NOMO-1 treated with dmso at 0.1 percent for 144 hours (cell line): ENCODE measurements at regions not wholly inside any gene's neighbourhood (a gene's known extent, or its start where the extent isn't known, plus 50 kb on each side); places are given as distances from the start of the nearest gene placed in this dataset.
"Not testable (repeated sequence)": the region's sequence is repeated elsewhere in the genome, so short reads cannot be mapped to it uniquely, and the experiment has no call there.

Experiments used
- DNase-seq: peaks from one replicate; lab custom pipeline; 2025; ENCODE audit not compliant: unreplicated experiment; lab: John Stamatoyannopoulos, UW

DNA sequence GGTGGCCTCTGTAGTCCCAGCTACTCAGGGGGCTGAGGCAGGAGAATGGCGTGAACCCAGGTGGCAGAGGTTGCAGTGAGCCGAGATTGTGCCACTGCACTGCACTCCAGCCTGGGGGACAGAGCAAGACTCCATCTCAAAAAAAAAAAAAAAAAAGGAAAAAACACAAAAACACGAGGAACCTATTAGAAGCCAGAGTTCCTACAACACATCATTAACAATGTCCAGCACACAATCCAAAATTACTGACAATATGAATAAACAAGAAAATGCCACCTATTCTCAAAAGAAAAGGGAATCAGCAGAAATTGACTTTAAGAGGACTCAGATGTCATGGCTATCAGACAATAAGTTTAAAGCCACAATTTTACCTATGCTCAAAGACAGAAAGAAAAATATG lies 57.3 kb upstream of the HS3ST3A1 start:
- DNase-seq, result not testable (repeated sequence)

DNA sequence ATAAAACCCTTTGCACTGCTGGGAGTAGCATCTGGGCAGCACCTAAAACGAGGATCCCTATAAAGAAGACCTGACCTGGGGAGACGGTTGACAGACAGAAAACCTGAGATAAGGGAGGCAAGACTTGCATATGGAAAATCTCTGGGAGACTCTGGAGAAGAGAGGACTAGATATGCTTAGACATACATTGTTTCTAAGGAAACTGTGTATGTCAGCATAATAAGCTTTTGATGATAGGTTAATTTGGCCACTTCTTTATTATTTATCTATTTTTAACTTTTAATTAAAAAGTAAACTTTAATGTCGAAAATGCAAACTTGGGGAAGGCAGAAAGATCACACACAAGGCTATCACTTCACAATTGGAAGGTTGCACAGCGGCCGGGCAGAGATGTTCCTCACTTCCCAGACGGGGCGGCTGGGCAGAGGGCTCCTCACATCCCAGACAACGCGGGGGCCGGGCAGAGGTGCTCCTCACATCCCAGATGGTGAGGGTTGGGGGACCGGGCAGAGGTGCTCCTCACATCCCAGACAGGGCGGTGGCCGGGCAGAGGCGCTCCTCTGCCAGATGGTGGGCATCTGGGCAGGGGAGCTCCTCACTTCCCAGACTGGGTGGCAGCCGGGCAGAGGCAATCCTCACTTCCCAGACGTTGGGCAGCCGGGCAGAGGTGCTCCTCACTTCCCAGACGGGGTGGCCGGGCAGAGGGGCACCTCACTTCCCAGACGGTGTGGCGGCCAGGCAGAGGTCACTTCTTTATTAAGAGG lies 64.3 kb upstream of the HS3ST3A1 start:
- no peak for DNase-seq

DNA sequence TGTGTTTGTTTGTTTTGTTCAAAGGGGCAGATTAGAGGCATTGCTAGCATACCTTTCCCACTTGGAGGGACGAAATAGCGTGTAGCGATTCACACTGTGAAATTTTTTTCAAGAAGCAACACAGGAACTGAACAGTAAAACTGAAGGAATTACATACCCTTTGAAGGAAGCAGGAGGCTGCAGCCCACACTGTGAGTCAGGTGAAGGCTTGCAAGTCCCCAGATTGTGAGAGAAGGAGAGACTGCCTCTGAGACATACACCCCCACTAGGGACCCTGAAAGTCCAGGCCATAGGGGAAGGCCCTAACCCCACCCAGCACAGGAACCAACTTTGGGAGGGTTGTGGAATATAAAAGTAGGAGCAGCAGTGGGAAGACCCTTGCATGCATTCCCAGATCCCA lies 69.6 kb upstream of the HS3ST3A1 start:
- no peak for DNase-seq

DNA sequence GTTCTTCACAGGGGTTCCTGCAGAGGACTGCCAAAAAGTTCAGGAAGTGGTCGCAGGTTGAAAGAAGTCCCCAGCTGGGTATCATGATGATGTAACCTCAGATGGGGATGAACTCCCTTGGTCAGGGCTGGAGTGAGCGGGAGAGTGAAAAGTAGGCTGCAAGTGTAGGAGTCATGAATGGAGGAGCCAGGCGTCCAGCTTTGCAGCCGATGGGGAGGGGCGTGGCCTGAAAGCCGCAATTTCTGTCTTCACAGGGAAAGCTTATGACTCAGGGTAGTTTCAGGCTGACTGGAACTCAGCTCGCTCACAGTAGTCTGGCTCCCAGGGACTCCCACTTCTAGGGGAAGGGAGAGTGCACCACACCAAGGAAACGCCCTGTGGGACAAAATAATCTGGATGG lies 70.0 kb upstream of the HS3ST3A1 start:
- DNase-seq, result no peak

DNA sequence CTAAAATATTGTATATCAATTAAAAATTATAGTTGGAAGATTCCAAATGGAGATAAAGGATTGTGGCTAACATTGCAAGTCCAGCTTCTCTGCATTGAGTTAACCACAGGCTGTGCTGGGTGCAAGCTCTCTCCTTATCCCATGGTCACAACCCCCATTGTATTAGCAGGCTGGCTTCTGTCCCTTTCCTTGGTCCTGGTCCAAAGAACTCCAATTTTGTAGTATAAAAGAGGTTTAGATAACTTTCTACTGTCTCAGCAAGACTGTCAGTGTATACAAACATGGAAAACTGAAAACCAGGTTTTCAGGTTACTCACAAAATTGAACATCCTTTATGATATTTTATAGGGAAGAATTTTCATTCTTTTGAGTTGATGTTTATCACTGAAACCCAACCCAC lies 76.6 kb upstream of the HS3ST3A1 start:
- no peak for DNase-seq

DNA sequence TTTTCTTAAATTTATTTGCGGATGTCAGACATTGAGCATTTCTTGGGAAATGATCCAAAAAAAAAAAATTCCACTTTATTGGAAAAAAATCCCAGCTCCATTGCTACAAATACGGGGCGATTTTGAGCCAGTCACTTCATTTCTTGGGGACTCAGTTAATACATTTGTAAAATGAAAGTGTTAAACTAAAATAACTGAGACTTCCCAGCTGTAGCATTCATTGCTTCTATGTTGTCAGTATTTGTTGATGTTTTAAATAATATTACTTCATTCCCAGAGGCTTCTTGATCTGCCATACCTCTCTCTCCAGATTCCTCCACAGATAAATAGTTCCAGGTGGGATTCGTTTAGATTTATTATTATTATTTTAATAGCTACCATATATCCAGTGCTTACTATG lies 77.1 kb upstream of the HS3ST3A1 start:
- DNase-seq, result no peak

DNA sequence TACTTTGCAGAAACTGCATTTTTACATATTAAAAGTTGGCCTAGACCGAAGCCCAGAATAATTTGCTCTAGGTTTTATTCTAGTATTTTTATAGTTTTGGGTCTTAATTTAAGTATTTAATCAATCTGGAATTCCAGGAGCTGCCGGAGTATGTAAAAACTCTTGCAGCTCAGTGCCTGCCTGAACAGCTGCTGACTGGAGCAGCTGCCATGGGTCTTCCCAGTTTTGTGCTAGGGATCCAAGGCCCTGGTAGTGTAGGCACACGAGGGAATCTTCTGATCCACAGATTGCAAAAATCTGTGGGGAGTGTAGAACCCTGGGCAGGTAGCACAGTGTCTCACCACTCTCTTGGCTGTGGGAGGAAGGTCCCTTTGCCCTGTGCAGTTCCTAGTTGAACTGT lies 87.0 kb upstream of the HS3ST3A1 start:
- DNase-seq, result no peak

DNA sequence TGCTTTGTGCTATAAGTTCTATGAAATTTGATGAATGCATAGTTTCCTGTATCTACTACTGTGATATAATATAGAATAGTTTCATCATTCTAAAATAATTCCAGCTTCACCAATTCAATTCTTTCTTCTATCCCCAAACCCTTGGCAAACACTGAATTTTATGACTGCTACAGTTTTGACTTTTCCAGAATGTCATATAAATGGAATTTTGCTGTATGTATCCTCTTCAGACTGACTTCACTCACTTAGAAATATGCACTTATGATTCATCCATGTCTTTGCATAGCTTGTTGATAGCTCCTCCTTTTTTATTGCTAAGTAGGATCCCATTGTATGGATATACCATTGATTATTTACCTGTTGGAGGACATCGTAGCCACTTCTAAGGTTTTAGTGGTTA lies 89.1 kb upstream of the HS3ST3A1 start:
- DNase-seq, result no peak

DNA sequence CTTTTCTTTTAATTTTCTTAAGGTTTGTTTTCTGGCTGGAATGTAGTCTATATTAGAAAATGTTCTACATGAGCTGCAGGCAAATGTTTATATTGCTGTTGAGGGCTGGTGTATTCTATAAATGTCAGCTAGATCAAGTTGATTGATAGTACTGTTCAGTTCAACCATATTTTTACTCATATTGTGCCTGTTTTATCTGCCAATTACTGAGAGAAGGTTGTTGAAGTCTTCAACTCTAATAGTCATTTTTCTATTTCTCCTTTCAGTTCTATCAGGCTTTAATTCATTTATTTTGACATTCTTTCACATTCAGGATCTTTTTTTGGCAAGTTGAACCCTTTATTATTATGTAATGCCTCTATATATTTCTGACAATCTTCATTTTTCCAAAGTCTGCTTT lies 93.2 kb upstream of the HS3ST3A1 start:
- no peak for DNase-seq

DNA sequence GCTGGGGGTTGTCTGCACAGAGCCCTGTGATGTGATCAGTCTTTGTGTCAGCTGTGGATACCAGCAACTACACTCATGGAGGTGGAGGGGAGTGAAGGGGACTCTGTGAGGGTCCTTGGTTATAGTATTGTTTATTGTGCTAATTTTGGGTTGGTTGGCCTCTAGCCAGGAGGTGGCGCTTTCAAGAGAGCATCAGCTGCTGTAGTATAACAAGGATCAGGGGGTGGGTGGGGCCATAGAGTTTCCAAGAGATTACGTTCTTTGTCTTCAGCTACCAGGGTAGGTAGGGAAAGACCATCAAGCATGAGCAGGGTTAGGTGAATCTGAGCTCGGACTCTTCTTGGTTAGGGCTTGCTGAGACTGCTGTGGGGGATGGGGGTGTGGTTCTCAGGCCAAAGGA lies 97.1 kb upstream of the HS3ST3A1 start:
- no peak for DNase-seq

DNA sequence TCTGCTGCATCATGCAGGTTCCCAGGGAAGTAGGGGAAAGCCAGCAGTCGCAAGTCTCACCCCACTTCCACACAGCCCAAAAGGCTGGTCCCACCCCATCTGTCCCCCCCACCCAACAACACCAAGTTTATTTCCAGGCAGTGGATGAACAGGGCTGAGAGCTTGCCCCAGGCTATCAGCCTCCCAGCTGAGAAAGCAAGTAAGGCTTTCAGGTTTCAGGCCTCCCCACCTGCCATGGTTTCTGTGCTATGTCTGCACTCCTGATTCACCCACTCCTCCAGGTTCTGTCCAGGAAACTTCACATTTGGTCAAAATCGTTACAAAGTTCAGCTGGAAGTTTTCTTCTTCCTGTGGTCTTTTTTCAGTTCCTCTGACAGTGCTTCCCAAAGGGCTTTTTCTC lies 97.5 kb upstream of the HS3ST3A1 start:
- no peak for DNase-seq

DNA sequence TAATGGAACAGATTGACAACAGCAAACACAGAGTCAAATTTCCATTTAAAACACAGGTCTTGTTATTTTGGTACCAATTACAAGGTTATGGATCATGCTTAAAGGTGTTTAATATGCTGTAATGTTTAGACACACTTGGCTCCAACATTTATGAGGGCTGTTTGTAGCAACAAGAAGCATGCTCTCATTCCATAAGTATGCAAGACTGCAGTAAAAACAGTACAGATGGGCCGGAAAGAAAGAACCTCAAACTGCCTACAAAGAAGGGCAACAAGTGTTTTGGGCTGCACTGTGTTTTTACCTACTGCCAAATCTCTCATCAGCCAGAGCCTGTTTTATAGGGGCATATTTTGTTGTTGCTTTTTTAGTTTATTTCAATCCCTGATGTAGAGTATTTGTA lies 100.5 kb upstream of the HS3ST3A1 start:
- DNase-seq, result no peak

DNA sequence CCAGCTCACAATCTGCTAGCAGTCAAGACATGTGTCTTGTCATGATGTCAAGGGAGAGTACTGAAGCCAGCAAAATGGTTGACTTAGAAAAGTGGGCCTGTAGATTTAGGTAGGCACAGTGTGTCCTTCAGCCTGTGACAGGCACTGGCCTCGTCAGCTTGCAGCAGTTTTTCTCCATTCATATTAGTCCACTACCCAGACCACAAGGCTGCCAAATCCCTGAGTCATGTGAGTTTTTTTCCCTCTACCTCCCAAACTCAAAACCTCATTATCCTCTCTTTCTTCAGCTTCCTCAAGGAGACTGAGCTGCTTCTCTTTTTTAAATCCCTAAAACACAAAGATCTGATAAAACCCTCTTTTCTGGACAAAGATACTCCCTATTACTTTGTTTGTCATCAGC lies 102.6 kb upstream of the HS3ST3A1 start:
- DNase-seq, result no peak

DNA sequence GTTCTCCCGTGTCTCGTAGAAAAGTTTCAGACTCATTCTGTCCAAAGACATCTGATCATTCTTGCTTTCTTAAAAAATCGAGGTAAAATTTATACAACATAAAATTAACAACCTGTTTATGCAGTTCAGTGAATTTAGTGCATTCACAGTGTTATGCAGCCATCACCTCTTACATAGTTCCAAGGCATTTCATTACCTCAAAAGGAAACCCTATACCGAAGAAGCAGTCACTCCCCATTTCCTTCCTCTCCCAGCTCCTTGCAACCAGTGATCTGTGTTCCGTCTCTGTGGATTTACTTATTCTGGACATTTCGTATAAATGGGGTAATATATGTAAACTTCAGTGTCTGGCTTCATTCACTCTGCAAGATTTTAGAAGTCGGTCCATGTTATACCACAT lies 103.5 kb upstream of the HS3ST3A1 start:
- no peak for DNase-seq

DNA sequence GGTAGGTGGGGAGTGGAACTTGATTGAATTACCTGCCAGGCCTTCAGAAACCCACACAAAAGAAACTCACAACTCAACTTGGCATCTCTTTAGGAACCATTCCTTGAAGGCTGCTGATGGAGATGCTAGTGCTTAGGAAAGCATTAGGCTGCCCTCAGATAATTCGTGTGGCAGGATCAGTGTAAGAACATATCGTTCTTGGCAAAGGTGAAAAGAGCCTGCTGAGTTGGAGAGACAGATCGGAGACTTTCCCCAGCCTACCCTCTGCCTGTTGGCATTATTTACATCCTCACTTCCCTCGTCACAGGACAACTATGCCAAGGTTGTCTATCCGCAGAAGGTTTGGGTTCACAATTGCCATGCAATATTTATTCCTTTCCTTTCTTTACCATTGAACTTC lies 120.0 kb upstream of the HS3ST3A1 start:
- DNase-seq, result no peak

DNA sequence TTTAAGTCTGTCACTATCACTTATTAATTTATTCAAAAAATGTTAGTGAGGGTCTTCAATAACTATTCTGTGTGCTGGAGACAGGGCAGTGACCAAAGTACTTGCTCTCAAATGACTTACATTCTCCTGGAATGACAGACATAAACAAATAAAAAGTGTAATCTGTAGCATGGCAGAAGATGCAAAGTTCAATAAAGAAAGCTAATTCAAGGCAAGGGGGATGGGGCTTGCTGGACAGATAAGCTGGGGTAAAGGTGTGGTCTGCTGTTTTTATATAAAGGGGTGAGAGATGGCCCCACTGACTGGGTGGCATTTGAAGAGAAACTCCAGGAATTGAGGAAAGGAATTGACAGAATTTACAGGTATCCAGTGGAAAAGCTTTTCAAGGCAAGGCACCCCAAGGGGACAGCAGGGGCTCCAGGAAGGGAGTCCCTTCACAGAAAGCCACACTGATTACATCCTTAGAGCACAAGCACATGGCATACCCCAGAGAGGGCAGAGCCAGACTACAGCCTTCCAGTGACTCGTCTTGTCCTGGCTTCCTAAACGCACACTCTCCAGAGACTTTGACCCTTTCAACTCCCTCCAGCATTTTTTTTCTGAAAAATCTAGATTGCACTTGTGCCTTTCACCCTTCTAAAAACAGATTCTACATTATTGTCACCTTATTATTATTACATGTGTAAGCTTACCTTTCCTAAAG lies 123.7 kb upstream of the HS3ST3A1 start:
- no peak for DNase-seq

DNA sequence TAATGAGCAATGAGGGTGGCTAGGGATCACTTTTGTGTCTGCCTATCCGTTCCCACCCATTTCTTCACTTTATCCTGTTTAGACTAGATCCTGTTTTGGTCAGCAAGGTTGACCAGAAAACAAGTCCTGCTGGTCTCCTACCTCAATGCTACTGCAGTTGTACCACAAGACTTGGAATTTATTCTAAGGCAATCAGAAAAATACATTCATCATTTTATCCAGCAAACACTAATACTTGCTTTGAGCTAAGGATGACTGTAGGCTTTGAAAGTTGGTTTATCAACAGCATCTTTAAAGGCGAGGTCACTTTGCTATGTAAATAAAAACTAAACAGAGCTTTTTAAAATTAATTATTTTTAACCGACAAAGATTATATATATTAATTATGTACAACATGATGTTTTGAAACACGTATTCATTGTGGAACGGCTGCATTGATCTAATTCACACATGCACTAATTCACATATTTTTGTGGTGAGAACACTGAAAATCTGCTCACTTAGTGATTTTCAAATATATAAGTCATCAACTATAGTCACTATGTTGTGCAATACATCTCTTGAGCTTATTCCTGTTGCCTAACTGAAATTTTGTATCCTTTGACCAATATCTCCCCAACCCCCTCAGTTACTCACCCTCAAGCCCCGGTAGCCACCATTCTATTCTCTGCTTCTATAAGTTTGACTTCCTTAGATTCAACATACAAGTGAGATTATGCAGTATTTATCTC lies 125.9 kb upstream of the HS3ST3A1 start:
- no peak for DNase-seq

DNA sequence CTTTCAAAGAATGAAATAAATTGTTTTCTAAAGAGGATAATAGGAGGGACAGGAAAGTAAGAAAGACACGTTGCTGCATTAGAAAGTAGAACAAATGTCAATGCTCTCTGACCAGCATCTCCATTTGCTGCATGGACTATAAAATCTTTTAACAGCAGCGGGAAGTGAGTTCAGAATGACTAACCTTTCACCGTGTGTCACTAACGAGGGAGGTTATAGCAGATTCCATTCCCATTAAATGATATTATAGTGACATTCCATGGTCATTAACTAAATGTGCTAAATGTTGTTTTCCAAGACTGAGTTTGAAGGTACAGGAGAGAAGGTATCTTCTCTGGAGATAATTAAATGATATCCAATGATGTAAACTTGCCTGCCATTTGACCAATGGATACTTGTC lies 127.1 kb upstream of the HS3ST3A1 start:
- no peak for DNase-seq

DNA sequence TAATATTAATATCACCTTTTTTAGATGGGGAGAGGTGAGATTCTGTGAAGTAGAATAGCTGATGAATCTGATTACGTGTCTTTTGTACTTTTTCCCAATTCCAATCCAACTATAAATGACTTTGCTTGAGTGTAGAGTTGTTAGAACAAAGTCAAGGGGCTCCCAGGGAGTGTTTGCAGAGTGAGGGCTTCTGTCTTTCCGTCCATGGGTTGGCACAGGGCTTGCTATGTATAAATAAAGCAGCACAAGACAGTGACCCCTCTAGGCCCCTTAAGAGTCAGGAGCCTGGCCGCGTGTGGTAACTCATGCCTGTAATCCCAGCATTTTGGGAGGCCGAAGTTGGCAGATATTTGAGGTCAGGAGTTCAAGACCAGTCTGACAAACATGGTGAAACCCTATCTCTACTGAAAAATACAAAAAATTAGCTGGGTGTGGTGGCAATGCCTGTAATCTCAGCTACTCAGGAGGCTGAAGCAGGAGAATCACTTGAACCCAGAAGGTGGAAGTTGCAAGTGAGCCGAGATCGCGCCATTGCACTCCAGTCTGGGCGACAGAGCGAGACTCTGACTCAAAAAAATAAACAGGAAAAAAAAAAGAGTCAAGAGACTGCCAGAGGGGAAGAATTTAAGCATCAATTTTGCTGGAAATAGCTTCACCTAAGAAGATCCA lies 127.9 kb upstream of the HS3ST3A1 start:
- no peak for DNase-seq

DNA sequence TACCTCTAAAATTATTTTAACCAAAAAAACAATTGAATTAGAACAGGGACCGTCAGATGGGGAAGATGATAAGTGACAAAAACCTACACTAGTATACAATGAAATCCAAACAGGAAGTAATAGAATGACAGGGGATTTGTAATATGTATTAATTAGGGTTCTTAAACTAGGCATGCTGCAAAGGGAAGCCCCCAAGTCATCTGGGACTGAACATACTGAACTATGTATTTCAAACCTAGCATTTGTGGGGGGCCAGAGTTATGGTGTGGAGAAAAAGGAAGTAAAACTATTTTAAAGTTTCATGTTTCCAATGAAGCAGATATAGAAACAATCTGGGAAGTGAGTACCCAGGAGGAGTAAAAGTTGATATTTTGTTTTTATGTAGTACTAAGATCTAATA lies 133.2 kb upstream of the HS3ST3A1 start:
- no peak for DNase-seq

DNA sequence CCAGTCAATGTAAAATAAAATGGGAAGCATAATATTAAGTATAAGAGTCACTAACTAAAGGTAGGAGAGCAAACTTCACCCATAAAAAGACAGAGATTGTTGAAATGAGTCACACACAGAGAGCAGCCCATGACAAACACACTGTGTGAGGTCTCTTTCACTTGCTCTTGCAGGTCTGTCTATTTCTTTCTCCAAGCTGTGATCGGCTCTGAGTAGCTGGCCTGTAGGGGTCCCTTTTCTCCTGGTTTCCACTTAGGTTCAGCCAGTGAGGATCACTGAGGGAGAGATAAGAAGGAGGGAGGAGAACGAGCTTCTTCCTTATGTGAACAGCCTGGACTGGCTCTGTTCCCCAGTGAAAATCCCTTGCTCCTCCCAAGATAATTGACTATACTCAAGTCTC lies 133.7 kb upstream of the HS3ST3A1 start:
- no peak for DNase-seq

DNA sequence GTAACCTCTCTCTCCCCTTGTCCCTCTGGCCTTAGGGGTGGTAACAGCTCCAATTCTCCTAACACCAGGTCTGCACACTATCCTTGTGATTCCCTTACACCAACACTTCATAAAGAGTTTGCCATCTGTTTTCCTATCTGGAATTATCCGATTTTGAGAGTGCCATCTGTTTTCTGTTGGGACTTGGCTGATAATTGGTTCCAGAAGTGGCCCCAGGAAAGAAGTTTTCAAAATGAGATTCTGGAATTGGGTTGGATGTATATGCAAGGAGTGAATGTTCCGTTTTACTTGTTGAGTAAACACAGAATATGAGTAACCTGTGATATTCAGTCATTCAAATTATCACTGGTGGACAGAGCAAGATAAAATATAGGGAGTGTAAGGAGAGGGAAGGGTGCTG lies 134.1 kb upstream of the HS3ST3A1 start:
- DNase-seq, result no peak
